Activated CD8-positive, alpha-beta memory T cell treated with anti-CD3 and anti-CD28 coated beads, Interleukin-2, amount 50 U/mL, for 4 hours (primary cell): ENCODE measurements at regions not wholly inside any gene's neighbourhood (a gene's known extent, or its start where the extent isn't known, plus 50 kb on each side); places are given as distances from the start of the nearest gene placed in this dataset.

Experiments used
- DNase-seq: peaks from one replicate; pipeline ENCODE4 v3.0.0-alpha.2; 2020

GRCh38 chr13:44101347-44102083 is 221.8 kb downstream of the LACC1 start:
- DNase-seq, result no peak

GRCh38 chr13:44103429-44104196 is 223.9 kb downstream of the LACC1 start:
- DNase-seq, result no peak

GRCh38 chr13:44104197-44104490 is 224.4 kb downstream of the LACC1 start:
- no peak for DNase-seq

GRCh38 chr13:44104969-44105368 is 225.3 kb downstream of the LACC1 start:
- DNase-seq, result no peak

GRCh38 chr13:44106266-44107152 is 226.8 kb downstream of the LACC1 start:
- no peak for DNase-seq

- no peak for DNase-seq
Measured at GRCh38 chr13:44107357-44108121, 227.8 kb downstream of the LACC1 start.

- DNase-seq, result no peak
Measured at GRCh38 chr13:44108331-44108858, 228.7 kb downstream of the LACC1 start.

GRCh38 chr13:44110091-44110621 is 230.5 kb downstream of the LACC1 start:
- DNase-seq, result no peak

GRCh38 chr13:44111701-44112100 is 232.0 kb downstream of the LACC1 start:
- no peak for DNase-seq

- DNase-seq, result no peak
Measured at GRCh38 chr13:44112700-44113329, 233.1 kb downstream of the LACC1 start.

- DNase-seq, result no peak
Measured at GRCh38 chr13:44116562-44117332, 237.0 kb downstream of the LACC1 start.

- DNase-seq, result no peak
Measured at GRCh38 chr13:44117351-44117750, 237.6 kb downstream of the LACC1 start.

GRCh38 chr13:44117816-44118215 is 238.1 kb downstream of the LACC1 start:
- no peak for DNase-seq

GRCh38 chr13:44118881-44119280 is 239.2 kb downstream of the LACC1 start:
- no peak for DNase-seq

- DNase-seq, result no peak
Measured at GRCh38 chr13:44120043-44120442, 240.3 kb downstream of the LACC1 start.

GRCh38 chr13:44120849-44121755 is 241.4 kb downstream of the LACC1 start:
- DNase-seq, result no peak

GRCh38 chr13:44124352-44124751 is 244.6 kb downstream of the LACC1 start:
- DNase-seq, result no peak

- DNase-seq, result no peak
Measured at GRCh38 chr13:44125943-44126469, 246.3 kb downstream of the LACC1 start.

- no peak for DNase-seq
Measured at GRCh38 chr13:44128552-44129001, 245.0 kb upstream of the SERP2 start.
